HUES64 (cell line): ENCODE measurements at regions not wholly inside any gene's neighbourhood (a gene's known extent, or its start where the extent isn't known, plus 50 kb on each side); places are given as distances from the start of the nearest gene placed in this dataset.

Experiments used
- H3K27ac ChIP-seq: 2 replicates; pipeline ENCODE4 v1.7.0; 2013; ENCODE audit warnings: low read depth, low read length, inconsistent platforms
- H3K27me3 ChIP-seq: 2 replicates; pipeline ENCODE4 v1.6.1; 2013; ENCODE audit warnings: mild to moderate bottlenecking, low read length; ENCODE audit not compliant: insufficient read depth
- H3K36me3 ChIP-seq: 2 replicates; pipeline ENCODE4 v1.6.1; 2013; ENCODE audit warnings: mild to moderate bottlenecking, low read length; ENCODE audit not compliant: insufficient read depth
- H3K4me1 ChIP-seq: 2 replicates; pipeline ENCODE4 v1.6.1; 2013; ENCODE audit warnings: mild to moderate bottlenecking, low read length, moderate library complexity; ENCODE audit not compliant: insufficient read depth
- H3K4me3 ChIP-seq: 2 replicates; pipeline ENCODE4 v1.5.1; 2013; ENCODE audit warnings: mild to moderate bottlenecking, low read length, moderate library complexity
- H3K9ac ChIP-seq: 2 replicates; pipeline ENCODE4 v1.6.1; 2013; ENCODE audit warnings: mild to moderate bottlenecking, low read depth, low read length
- H3K9me3 ChIP-seq: 2 replicates; pipeline ENCODE4 v1.6.1; 2013; ENCODE audit warnings: low read depth, low read length; ENCODE audit not compliant: insufficient read depth
- WGBS: fragments of 150-250, 120-280 bp; methylation state at CpG from one replicate; pipeline ENCODE4 v1.1.7; 2013; ENCODE audit warnings: missing lambda C conversion rate; 5-methylcytosine and 5-hydroxymethylcytosine counted together

- H3K4me1 ChIP-seq = peaks cover 24% of the 10 kb centered on the region
- no peaks in the 10 kb centered on the region for H3K36me3 ChIP-seq
- peak overlapping the region; percentile 77; the same call in 1 of the 2 replicates for H3K27ac ChIP-seq
- no peak overlapping the region for H3K9ac ChIP-seq
- no peaks in the 10 kb centered on the region for H3K27me3 ChIP-seq
- H3K9me3 ChIP-seq = peaks cover 3% of the 10 kb centered on the region; the same call in 1 of the 2 replicates
- WGBS = 89% methylated on average over 1 of the region's 1 CpG
- 0 out of 2 replicates have a peak overlapping the region, but pooled peaks have one; percentile 12 for H3K4me3 ChIP-seq
These were observed 74.9 kb upstream of the SOD3 start for GRCh38 chr4:24720436-24720835.

DNA sequence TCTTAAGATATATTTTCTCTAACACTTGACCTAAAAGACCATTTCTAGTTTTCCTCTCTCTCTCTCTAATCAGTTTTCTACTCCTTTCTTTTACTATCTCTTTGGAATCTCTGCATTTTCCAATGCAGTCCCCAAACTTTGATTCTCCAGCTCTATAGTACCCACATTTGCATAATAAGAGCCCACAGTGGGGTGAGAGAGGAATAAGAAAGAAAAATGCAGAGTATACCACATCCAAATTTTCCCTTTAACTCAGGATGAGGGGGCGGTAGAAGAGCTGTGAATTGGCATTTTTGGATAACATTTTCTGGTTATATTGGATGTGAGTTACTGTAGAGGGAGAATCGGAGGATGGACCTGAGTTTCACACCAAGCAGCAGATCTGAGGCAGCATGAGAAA is 74.4 kb upstream of the SOD3 start:
- peak overlapping the region; percentile 77; the same call in 1 of the 2 replicates for H3K27ac ChIP-seq
- no peaks in the 10 kb centered on the region for H3K27me3 ChIP-seq
- 0 out of 2 replicates have a peak overlapping the region, but pooled peaks have one; percentile 12 for H3K4me3 ChIP-seq
- no peaks in the 10 kb centered on the region for H3K9me3 ChIP-seq
- 21% methylated on average over 2 of the region's 2 CpGs for WGBS
- H3K9ac ChIP-seq = no peak overlapping the region
- H3K36me3 ChIP-seq = no peaks in the 10 kb centered on the region
- H3K4me1 ChIP-seq = peaks cover 24% of the 10 kb centered on the region

DNA sequence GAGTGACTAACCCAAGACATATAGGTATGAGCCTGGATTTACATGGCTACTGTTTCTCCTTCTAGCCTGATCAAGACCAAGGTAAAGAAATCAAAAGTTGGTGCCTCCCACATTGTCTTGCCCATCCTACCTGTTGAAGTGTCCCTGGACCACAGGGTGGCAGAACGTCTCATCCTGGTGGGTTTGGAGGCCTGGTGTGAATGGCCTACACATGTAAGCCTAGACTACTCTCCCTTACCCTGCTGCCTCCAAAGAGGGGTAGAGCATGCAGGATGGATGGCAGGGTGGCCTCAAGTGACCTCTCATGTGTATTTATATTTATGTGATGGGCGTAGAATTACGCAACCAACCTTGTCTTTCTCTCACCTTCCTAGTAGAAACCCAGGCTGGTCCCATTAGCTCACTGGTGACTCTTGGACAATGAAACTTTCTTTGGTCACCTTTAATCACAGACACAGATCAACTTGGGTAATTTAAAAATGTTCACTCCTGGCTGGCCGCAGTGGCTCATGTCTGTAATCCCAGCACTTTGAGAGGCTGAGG is 73.3 kb upstream of the SOD3 start:
- no peak overlapping the region for H3K27ac ChIP-seq
- WGBS = 93% methylated on average over 4 of the region's 4 CpGs
- no peaks in the 10 kb centered on the region for H3K9me3 ChIP-seq

GRCh38 chr4:24727390-24728224 is 67.8 kb upstream of the SOD3 start:
- 64% methylated on average over 12 of the region's 13 CpGs for WGBS
- Histone ChIP-seq H3K27ac (no peak overlapping the region), H3K27me3 (no peaks in the 10 kb centered on the region), H3K36me3 (no peaks in the 10 kb centered on the region), H3K9me3 (no peaks in the 10 kb centered on the region), H3K4me3 (no peak overlapping the region), H3K9ac (no peak overlapping the region), H3K4me1 (no peaks in the 10 kb centered on the region)

More for the DNA sequence above, 73.3 kb upstream of the SOD3 start:
- H3K36me3 ChIP-seq = no peaks in the 10 kb centered on the region
- no peak overlapping the region for H3K4me3 ChIP-seq
- H3K9ac ChIP-seq = no peak overlapping the region
- no peaks in the 10 kb centered on the region for H3K27me3 ChIP-seq
- H3K4me1 ChIP-seq = peaks cover 24% of the 10 kb centered on the region

- no peaks in the 10 kb centered on the region for H3K27me3 ChIP-seq
- H3K27ac ChIP-seq = no peak overlapping the region
- no peaks in the 10 kb centered on the region for H3K9me3 ChIP-seq
- H3K4me3 ChIP-seq = no peak overlapping the region
- H3K9ac ChIP-seq = no peak overlapping the region
- H3K4me1 ChIP-seq = no peaks in the 10 kb centered on the region
- WGBS = 94% methylated on average over 4 of the region's 6 CpGs
- H3K36me3 ChIP-seq = no peaks in the 10 kb centered on the region
These were observed 66.1 kb upstream of the SOD3 start for GRCh38 chr4:24729119-24729730.

DNA sequence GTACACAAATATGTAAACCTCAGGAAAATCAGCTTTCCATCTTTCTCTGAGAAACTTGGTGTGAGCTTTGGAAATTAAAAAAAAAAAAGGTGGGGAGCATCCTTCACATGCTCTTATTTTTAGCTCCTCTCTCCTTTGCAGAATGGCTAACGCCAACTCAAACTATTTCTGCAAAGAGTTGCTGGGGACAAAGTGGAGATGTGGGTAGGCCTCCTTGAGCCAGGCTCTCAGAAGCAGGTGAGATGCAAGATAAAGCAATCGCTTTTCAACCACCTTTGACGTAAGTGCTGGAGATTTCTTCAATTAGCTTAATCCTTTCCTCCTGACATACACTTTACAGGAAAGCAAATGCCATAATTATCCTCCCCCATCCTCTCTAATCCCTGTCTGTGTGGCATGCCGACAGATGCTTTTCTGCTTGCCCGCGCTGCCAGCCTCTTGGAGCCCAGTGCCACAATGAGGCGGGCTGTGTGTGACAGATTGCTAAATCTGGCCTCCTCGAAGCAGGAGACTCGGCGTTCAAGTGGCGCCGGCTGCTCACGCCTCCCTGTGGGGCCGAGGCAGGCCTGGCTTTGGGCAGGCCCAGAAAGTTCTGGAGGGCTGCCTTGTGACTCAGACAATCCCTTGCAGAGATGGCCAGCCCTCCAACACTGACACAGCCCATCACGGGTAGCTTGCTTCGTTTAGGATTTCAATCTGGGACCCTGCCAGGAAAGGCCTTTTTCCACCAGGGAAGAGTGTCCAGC is 64.9 kb upstream of the SOD3 start:
- H3K4me1 ChIP-seq = no peaks in the 10 kb centered on the region
- H3K36me3 ChIP-seq = no peaks in the 10 kb centered on the region
- no peaks in the 10 kb centered on the region for H3K9me3 ChIP-seq
- H3K4me3 ChIP-seq = no peak overlapping the region
- H3K9ac ChIP-seq = no peak overlapping the region
- H3K27me3 ChIP-seq = no peaks in the 10 kb centered on the region
- no peak overlapping the region for H3K27ac ChIP-seq
- WGBS = 88% methylated on average over 16 of the region's 16 CpGs

DNA sequence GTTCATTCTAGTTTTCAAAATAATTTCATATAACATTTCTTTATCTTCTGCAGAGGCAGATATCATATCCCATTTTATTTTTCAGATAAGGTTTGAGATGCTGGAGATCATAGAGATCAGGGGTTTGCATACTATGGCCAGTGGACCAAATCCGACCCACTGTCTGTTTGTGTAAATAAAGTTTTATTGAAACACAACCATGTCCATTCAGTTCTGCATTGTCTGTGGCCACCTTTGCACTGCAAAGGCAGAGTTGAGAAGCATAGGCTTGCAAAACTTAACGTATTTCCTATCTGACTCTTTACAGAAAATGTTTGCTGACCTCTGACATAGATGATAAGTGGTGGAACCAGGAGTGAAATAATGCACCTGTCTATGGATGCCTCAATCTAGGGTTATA is 63.9 kb upstream of the SOD3 start:
- H3K9ac ChIP-seq = no peak overlapping the region
- no peak overlapping the region for H3K4me3 ChIP-seq
- no peaks in the 10 kb centered on the region for H3K9me3 ChIP-seq
- WGBS = 97% methylated on average over 2 of the region's 2 CpGs
- H3K27ac ChIP-seq = no peak overlapping the region
- H3K36me3 ChIP-seq = no peaks in the 10 kb centered on the region
- H3K4me1 ChIP-seq = no peaks in the 10 kb centered on the region
- H3K27me3 ChIP-seq = no peaks in the 10 kb centered on the region

DNA sequence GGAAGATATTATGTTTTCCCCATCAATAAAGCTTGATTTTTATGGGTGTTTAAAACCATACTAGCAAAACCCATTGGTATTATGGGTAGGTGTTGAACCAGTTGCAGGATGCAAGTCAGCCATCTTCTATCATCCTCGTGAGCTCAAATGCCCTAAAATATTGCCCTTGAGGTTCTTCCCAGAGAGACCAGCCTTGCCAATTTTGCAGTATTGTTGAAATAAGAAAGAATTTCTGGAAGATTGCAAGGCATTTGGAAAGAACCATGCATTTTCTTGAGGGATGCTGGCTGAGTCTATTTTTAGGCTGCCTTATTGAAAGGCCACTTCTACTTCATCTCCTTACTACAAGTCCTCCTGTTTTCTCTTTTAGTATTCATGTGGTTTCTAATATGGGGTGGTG is 60.9 kb upstream of the SOD3 start:
- no peaks in the 10 kb centered on the region for H3K36me3 ChIP-seq
- H3K9ac ChIP-seq = no peak overlapping the region
- 94% methylated on average over 1 of the region's 1 CpG for WGBS
- peaks cover 10% of the 10 kb centered on the region for H3K9me3 ChIP-seq
- no peak overlapping the region for H3K4me3 ChIP-seq
- no peaks in the 10 kb centered on the region for H3K4me1 ChIP-seq
- no peaks in the 10 kb centered on the region for H3K27me3 ChIP-seq
- no peak overlapping the region for H3K27ac ChIP-seq

DNA sequence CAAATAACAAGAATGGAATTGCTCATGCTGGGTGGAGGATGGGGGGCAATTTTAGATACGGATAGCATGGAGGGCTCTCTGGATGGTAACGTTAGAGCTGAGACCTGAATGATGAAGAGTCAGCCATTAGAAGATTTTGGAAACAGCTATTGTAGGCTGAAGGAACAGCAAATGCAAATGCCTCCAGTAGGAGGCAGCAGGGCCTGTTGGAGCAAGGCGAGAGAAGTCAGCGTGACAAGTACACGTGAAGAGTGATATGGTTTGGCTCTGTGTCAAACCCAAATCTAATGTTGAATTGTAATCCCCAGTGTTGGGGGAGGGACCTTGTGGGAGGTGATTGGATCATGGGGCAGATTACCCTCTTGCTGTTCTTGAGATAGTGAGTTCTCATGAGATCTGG is 59.3 kb upstream of the SOD3 start:
- Histone ChIP-seq H3K4me3 (no peak overlapping the region), H3K9ac (no peak overlapping the region), H3K27ac (no peak overlapping the region), H3K4me1 (no peaks in the 10 kb centered on the region), H3K36me3 (no peaks in the 10 kb centered on the region), H3K9me3 (peaks cover 10% of the 10 kb centered on the region), H3K27me3 (no peaks in the 10 kb centered on the region)
- WGBS = 66% methylated on average over 5 of the region's 5 CpGs

DNA sequence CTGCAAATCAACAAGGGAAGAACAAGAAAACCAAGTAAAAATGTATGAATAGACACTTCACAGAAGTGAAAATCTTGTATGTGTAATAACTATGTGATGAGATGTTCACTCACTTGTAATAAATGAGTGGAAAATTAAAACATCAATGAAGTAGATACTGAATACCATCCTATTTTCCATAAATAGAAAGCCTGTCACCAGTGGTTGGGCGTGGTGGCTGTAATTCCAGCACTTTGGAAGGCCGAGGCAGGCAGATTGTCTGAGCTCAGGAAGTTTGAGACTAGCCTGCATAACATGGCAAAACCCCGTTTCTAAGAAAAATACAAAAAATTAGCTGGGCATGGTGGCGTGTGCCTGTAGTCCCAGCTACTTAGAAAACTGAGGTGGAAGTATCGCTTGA is 53.5 kb upstream of the SOD3 start:
- H3K36me3 ChIP-seq = no peaks in the 10 kb centered on the region
- peaks cover 17% of the 10 kb centered on the region for H3K4me1 ChIP-seq
- no peak overlapping the region for H3K27ac ChIP-seq
- no peaks in the 10 kb centered on the region for H3K27me3 ChIP-seq
- WGBS = 94% methylated on average over 5 of the region's 5 CpGs
- H3K4me3 ChIP-seq = no peak overlapping the region
- no peak overlapping the region for H3K9ac ChIP-seq
- peaks cover 10% of the 10 kb centered on the region for H3K9me3 ChIP-seq

DNA sequence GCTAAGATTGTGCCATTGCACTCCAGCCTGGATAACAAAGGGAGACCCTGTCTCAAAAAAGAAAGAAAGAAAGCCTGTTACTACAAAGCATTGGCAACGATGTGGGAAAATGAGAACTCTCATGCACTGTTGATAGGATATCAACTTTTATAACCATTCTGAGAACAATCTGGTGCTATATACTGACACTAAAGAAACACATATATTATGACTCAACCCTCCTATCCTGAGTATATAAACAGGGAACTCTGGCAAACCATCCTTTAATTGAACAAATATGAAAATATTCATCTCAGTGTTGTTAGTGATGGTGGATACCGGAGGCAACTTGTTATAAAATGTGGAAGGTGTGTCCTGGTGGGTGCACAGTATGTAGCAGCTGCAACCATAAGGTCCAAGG is 53.0 kb upstream of the SOD3 start:
- H3K27ac ChIP-seq = no peak overlapping the region
- H3K36me3 ChIP-seq = no peaks in the 10 kb centered on the region
- H3K4me1 ChIP-seq = peaks cover 17% of the 10 kb centered on the region
- no peak overlapping the region for H3K9ac ChIP-seq
- H3K4me3 ChIP-seq = no peak overlapping the region
- peaks cover 10% of the 10 kb centered on the region for H3K9me3 ChIP-seq
- H3K27me3 ChIP-seq = no peaks in the 10 kb centered on the region
- WGBS = 100% methylated on average over 1 of the region's 2 CpGs
